Fibroblast of lung (primary cell): ENCODE measurements at regions not wholly inside any gene's neighbourhood (a gene's known extent, or its start where the extent isn't known, plus 50 kb on each side); places are given as distances from the start of the nearest gene placed in this dataset.

Source experiments
- DNase-seq, 2 donors: peaks; one replicate each; pipeline versions ENCODE4 v3.0.0 to v3.0.0-alpha.2; 2010; ENCODE audit warnings: low read depth in 2 of 2
- H2AFZ ChIP-seq: 2 replicates; pipeline ENCODE4 v1.5.1; 2012; ENCODE audit warnings: low read length, control low read depth, inconsistent platforms
- H3K27ac ChIP-seq: 2 replicates; pipeline ENCODE4 v1.5.1; 2011; ENCODE audit warnings: low read length, control low read depth; ENCODE audit not compliant: insufficient read depth
- H3K27me3 ChIP-seq: 2 replicates; pipeline ENCODE4 v1.5.1; 2011; ENCODE audit warnings: mild to moderate bottlenecking, low read length; ENCODE audit not compliant: control insufficient read depth, insufficient read depth
- H3K36me3 ChIP-seq: 2 replicates; pipeline ENCODE4 v1.5.1; 2011; ENCODE audit warnings: low read length; ENCODE audit not compliant: control insufficient read depth, insufficient read depth
- H3K4me1 ChIP-seq: 2 replicates; pipeline ENCODE4 v1.5.1; 2011; ENCODE audit warnings: low read length; ENCODE audit not compliant: control insufficient read depth, insufficient read depth; ENCODE audit errors: extremely low read depth
- H3K4me2 ChIP-seq: 2 replicates; pipeline ENCODE4 v1.5.1; 2011; ENCODE audit warnings: low read length, control low read depth; ENCODE audit not compliant: insufficient read depth; ENCODE audit errors: extremely low read depth
- H3K4me3 ChIP-seq, 4 experiments: fragments of 200-600 bp in 1 of 4; sonication (generic) in 1 of 4; replicated peaks in 1 of 4; 2 replicates each; pipeline ENCODE4 v1.5.1; 2011 to 2016; ENCODE audit warnings: low read length in 4 of 4, low read depth in 3 of 4, mild to moderate bottlenecking in 3 of 4, control low read depth in 2 of 4, inconsistent platforms in 1 of 4, mixed read lengths in 1 of 4; ENCODE audit not compliant: insufficient read depth in 1 of 4; ENCODE audit errors: control extremely low read depth in 1 of 4
- H3K79me2 ChIP-seq: 2 replicates; pipeline ENCODE4 v1.5.1; 2012; ENCODE audit warnings: mild to moderate bottlenecking, low read length, inconsistent platforms; ENCODE audit not compliant: control insufficient read depth, insufficient read depth
- H3K9ac ChIP-seq: 2 replicates; pipeline ENCODE4 v1.5.1; 2011; ENCODE audit warnings: mild to moderate bottlenecking, low read length, control low read depth; ENCODE audit not compliant: insufficient read depth
- H3K9me3 ChIP-seq: 2 replicates; pipeline ENCODE4 v1.5.1; 2012; ENCODE audit warnings: low read depth, low read length; ENCODE audit not compliant: control insufficient read depth, insufficient read depth
- H4K20me1 ChIP-seq: 2 replicates; pipeline ENCODE4 v1.5.1; 2011; ENCODE audit warnings: low read length; ENCODE audit not compliant: control insufficient read depth, insufficient read depth; ENCODE audit errors: extremely low read depth
- CTCF ChIP-seq, 2 donors: IDR thresholded peaks in 1 of 2; conservative IDR thresholded peaks in 1 of 2; 1 replicate in 1 of 2; 2 replicates in 1 of 2; pipeline ENCODE4 v1.5.1; 2011 to 2012; ENCODE audit warnings: low read length in 2 of 2, control low read depth in 1 of 2, inconsistent platforms in 1 of 2, low read depth in 1 of 2, mild to moderate bottlenecking in 1 of 2
- EZH2 ChIP-seq: IDR thresholded peaks from 2 replicates; pipeline ENCODE4 v1.5.1; 2012; ENCODE audit warnings: low read length, control low read depth, mild to moderate bottlenecking; ENCODE audit errors: missing control alignments

- Histone ChIP-seq H3K36me3 (no peaks in the 10 kb centered on the region), H3K9me3 (no peaks in the 10 kb centered on the region), H3K27me3 (no peaks in the 10 kb centered on the region), H3K9ac (no peak overlapping the region), H2AFZ (no peak overlapping the region), H3K4me1 (no peaks in the 10 kb centered on the region), H3K4me3 (no peak overlapping the region), H4K20me1 (no peaks in the 10 kb centered on the region), H3K79me2 (no peaks in the 10 kb centered on the region), H3K4me2 (no peak overlapping the region), H3K27ac (no peak overlapping the region)
- TF ChIP-seq EZH2 (no peak), CTCF (conservative IDR thresholded peaks at IDR 0.05 in 1 of 2, IDR thresholded peaks at IDR 0.05 in 1 of 2; ENCODE audit: low read depth in 1 of 2, low read length in 2 of 2) (no peak)
- no peak for DNase-seq
Measured at GRCh38 chr7:91713669-91714068, 166.8 kb downstream of the MTERF1 start.

- H3K9me3 ChIP-seq, result no peaks in the 10 kb centered on the region
- no peak overlapping the region for H3K4me3 ChIP-seq
- DNase-seq, result peak in 1 of 2 donors; percentile 44
- no peaks in the 10 kb centered on the region for H3K36me3 ChIP-seq
- no peak overlapping the region for H3K4me2 ChIP-seq
- H3K27me3 ChIP-seq, result no peaks in the 10 kb centered on the region
- H3K27ac ChIP-seq, result no peak overlapping the region
- no peaks in the 10 kb centered on the region for H4K20me1 ChIP-seq
- no peak overlapping the region for H3K9ac ChIP-seq
- H2AFZ ChIP-seq, result no peak overlapping the region
- no peaks in the 10 kb centered on the region for H3K4me1 ChIP-seq
- no peak for TF ChIP-seq EZH2
- TF ChIP-seq CTCF (conservative IDR thresholded peaks at IDR 0.05 in 1 of 2, IDR thresholded peaks at IDR 0.05 in 1 of 2; ENCODE audit: low read depth in 1 of 2, low read length in 2 of 2), result no peak
- no peaks in the 10 kb centered on the region for H3K79me2 ChIP-seq
Measured at GRCh38 chr7:91717681-91718470, 162.6 kb downstream of the MTERF1 start.

GRCh38 chr7:91719008-91719407 is 161.5 kb downstream of the MTERF1 start:
- Histone ChIP-seq H3K36me3 (no peaks in the 10 kb centered on the region), H3K4me2 (no peak overlapping the region)
- no peak for DNase-seq

More at GRCh38 chr7:91719008-91719407, 161.5 kb downstream of the MTERF1 start:
- Histone ChIP-seq H3K4me1 (no peaks in the 10 kb centered on the region), H4K20me1 (no peaks in the 10 kb centered on the region), H3K27ac (no peak overlapping the region), H3K9me3 (no peaks in the 10 kb centered on the region), H2AFZ (no peak overlapping the region), H3K9ac (no peak overlapping the region), H3K79me2 (no peaks in the 10 kb centered on the region), H3K4me3 (no peak overlapping the region), H3K27me3 (no peaks in the 10 kb centered on the region)
- no peak for TF ChIP-seq CTCF (conservative IDR thresholded peaks at IDR 0.05 in 1 of 2, IDR thresholded peaks at IDR 0.05 in 1 of 2; ENCODE audit: low read depth in 1 of 2, low read length in 2 of 2)
- TF ChIP-seq EZH2, result no peak
